GM21390 (cell line): ENCODE measurements at regions not wholly inside any gene's neighbourhood (a gene's known extent, or its start where the extent isn't known, plus 50 kb on each side); places are given as distances from the start of the nearest gene placed in this dataset.
"Not testable (repeated sequence)": the region's sequence is repeated elsewhere in the genome, so short reads cannot be mapped to it uniquely, and the experiment has no call there.

Experiments
- ATAC-seq: cut with Tn5 transposase; IDR thresholded peaks from one replicate; pipeline ENCODE4 v1.9.1; 2021; ENCODE audit not compliant: unreplicated experiment

DNA sequence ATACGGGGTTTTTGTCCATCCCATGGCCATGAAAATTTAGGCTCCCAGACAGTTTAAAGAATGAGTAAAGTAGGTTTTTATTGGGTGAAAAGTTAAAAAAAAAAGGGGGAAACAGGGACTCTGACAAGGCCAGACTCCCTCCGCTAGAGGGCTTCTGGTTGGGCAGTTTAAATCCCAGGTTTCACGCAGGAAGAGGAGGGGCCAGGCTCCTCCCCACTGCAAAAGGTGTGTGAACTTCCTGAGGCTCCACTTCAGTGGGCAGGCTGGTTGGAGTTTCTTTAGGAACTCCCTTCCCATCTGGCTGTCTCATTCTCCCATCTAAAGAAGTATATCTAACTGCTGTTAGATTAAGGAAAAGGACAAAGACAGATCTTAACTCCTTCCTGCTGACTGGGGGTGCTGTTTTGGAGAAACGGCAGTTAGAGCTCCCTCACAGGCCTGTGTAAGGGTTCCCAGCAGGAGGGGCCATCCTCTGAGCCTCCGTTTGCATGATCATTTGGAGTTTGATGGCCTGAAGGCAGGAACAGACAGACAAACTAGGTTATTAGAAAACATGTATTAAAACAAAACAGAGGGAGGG is 1160.7 kb downstream of the CNTNAP5 start:
- no peak for ATAC-seq

DNA sequence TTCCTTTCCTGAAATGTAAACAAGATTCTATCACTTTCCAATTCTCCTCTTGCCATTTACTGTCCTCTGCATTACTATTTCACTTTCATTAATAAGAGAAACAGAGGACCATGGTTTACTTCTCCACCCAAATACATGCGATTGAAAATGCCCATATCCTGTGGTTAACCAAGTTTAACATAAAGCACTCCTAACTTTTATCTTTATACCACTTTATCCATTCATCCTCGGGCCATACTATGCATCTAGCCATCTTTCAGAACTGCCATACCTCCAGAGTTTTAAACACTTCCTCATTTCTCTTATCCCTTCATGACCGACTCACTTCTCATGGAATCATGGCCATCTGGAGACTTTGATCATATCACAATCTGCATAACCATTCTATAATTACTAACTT is 1182.3 kb downstream of the CNTNAP5 start:
- no peak for ATAC-seq

GRCh38 chr2:125216321-125216720 is 1191.2 kb downstream of the CNTNAP5 start:
- no peak for ATAC-seq

DNA sequence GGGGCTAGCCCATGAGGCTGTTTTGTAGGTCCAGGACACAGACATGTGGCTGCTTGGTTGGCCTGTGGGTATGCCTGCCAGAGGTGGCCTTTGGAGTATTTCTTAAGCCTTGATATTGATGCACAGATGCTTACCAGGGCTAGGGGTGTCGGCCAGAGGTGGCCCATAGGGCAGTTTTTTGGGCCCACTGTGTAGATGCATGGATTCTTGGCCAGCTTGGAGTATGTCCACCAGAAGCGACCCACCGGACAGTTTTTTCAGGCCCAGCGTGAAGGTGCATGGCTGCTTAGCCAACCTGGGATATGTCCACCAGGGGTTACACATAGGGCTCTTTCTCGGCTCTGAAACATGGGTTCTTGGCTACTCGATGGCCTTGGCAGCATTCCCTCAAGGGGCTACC is 1199.1 kb downstream of the CNTNAP5 start:
- ATAC-seq = no peak

DNA sequence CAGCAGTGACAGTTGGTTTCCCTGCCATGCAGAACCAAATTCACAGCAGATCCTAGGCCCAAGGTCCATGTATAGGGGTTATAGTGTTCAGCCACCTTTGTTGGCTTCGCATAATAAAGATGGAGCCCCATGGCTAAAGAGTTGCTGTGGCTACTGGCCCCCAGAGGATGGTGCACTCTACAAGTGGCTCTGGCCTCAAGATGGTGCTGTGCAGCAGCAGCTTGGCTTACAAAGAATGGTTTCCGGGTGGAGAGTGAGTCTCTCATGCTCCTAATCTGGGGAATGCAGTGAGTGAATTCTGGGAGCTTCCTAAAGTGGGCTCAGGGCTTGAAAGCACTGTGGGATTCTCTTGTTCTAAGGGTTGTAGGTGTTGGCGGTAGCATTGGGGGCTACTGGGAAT is 1199.7 kb downstream of the CNTNAP5 start:
- ATAC-seq = no peak

DNA sequence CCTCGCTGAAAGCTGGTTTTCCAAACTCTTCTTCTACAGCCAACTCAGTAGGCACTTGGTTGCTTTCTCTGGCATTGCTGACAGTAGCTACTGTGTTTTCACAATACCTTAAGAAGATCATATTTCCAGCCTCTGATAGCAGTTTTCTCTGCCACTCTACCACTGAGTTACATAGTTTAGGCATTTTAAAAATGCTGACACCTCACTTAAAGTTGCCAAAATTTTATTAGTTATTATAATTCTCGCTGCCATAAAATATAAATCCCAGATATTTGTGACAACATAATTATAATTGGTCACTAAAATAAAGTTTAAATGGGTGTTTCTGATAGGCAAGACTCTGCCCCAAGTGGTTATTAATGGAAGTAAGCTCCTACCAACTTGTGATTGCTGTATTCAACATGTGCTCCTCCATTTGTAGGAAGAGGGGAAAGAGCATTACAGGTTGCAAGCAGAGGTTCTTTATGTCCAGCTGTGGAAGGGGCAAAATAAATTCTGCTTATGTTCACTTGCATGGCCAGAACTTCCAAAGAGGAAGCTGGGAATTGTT is 1202.8 kb downstream of the CNTNAP5 start:
- no peak for ATAC-seq

GRCh38 chr2:125240870-125241269 is 1215.8 kb downstream of the CNTNAP5 start:
- ATAC-seq = no peak

GRCh38 chr2:125243074-125243473 is 1218.0 kb downstream of the CNTNAP5 start:
- no peak for ATAC-seq

DNA sequence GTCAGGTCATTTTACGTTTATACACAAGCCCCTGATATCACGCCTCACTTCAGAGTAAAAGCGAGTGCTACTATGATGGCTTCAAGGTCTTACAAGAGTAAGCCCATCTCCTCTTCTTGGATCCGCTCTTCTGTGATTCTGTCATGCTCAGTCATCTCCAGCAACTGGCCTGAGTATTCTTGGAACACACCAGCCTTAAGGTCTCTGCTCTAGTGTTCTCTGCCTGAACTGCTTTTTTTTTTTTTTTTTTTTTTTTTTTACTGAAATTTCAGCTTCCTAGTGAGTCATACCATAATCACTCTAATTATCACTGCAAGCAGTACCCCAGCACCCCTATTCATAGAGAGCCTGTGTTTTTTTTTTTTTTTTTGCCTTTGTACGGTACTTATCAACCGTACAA is 1228.9 kb downstream of the CNTNAP5 start:
- ATAC-seq = no peak

DNA sequence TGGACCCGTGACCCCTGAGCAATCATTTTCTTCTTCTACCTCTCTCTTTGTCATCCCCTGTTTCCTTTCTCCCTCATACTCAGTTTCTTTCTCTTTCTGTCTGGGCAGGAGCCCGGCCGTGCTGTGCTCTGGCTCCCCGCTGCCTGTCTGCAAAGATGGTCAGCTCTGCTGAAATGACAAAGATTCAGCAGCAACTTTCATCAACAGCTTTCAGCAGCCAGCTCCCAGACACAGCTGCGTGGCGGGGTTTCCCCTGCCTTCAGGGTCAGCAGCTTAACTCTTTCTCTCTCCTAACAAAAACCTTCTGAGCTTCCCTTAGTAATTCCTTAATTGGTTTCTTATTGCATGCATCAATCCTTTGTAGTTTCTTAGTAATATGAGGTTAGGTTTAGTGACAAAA is 1234.4 kb downstream of the CNTNAP5 start:
- no peak for ATAC-seq

- not testable (repeated sequence) for ATAC-seq
Observed at GRCh38 chr2:125260366-125260930, 1235.4 kb downstream of the CNTNAP5 start.

DNA sequence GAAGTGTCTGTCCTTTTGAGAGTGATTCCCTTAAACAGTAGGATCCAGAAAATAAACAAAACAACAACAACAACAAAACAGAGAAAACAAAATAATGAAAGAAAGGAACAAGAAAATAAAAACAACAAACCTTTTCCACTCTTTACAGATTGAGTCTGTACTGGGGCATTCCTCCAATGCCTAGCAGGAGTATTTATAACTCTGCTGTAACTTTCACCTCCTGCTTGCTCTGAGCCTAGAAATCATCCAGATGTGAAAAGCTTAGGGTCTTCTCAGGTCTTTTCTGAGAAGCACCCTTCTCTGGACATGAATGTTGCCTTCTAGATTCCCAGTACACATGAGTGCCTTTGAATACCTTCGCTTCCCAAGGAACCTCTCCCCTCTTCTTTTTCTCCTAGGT is 1239.4 kb downstream of the CNTNAP5 start:
- ATAC-seq = no peak

DNA sequence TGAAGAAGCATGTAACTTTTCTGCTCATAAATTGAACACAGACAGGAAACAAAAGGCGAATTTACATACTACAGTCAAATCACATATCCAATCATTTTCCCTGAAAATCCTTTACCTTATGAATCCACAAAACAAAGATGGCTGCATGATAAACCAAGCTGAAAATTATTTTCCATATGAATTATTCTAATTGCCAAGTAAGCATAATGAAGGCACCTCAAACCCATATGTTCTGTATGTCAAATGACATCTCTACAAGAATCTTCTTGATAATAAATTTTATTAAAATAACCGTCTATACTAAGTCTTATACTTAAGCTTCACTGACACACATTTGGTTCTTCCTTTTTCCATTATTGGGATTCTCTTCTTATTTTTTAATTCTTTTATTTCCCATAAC is 1242.6 kb downstream of the CNTNAP5 start:
- ATAC-seq = no peak

- ATAC-seq = no peak
Observed at GRCh38 chr2:125272651-125273050, 1247.6 kb downstream of the CNTNAP5 start.

DNA sequence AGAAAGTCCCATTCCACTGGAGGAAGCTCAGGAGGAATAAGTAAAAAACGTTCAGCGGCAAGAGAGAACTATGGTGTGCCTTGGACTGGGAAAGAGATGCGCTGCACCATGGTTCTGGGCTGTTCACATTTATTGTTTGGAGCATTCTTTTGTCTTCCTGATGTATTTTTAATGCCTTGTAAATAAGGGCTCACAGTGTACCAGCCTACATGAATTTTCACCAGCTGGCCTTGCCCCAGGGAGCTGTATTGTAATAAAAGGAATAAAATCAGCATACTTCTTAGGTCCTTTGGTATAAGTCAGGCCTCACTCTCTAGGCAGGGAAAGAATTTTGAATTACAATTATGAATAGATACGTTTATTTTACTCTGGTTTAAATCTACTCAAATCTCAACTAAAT is 1249.6 kb downstream of the CNTNAP5 start:
- no peak for ATAC-seq

- ATAC-seq = no peak
Observed at GRCh38 chr2:125280265-125280664, 1255.2 kb downstream of the CNTNAP5 start.

GRCh38 chr2:125281242-125281641 is 1256.2 kb downstream of the CNTNAP5 start:
- ATAC-seq = no peak

DNA sequence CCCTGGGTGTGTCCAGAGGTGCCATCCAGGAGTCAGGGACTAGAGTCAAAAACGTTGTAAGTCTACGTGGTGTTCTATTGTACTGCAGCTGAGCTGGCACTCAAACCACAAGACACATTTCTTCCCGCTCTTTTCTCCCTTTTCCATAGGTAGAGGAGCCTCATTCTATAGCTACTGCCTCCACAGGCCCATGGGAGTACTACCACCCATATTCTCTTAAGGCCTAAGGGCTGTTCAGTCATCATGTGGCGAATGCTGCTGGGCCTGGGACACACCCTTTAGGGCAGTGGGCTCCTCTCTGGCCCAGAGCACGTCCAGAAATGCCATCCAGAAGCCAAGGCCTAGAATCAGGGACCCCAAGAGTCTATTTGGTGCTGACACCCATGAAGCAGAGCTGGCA is 1271.7 kb downstream of the CNTNAP5 start:
- ATAC-seq = no peak

DNA sequence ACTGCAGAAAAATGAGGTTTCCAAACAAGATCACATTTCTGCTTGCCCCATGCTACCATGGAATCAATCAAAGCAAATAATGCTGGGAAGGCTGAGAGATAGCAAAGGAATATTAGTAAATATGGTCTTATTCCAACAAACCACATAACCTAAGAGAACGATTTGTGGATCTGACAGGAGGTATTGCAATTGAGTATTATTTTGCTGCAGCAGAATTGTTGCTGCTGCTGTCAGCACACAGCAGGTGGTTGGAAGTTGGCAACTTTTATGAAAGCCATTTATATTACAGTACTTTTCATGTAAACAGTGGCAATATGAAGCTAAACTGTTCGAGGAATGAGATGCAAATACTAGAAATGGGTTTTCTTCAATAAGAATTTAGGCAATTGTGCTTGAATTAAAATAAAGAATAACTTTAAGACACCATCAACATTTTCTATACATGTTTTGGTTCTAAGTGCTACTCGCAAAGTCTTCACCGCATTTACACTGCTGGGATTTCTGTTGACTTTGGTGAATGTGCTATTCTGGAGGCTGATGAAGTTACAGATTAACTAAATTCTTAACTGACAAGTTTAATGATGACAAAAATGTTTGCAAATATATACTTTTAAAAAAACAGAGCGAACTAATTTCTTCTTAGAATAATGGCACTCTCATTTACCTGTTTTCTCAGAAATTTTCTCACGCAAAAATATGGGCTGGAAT is 1285.7 kb downstream of the CNTNAP5 start:
- ATAC-seq = no peak

GRCh38 chr2:125312342-125312741 is 1287.3 kb downstream of the CNTNAP5 start:
- ATAC-seq = no peak

- ATAC-seq = no peak
Observed at GRCh38 chr2:125313806-125314205, 1288.7 kb downstream of the CNTNAP5 start.

DNA sequence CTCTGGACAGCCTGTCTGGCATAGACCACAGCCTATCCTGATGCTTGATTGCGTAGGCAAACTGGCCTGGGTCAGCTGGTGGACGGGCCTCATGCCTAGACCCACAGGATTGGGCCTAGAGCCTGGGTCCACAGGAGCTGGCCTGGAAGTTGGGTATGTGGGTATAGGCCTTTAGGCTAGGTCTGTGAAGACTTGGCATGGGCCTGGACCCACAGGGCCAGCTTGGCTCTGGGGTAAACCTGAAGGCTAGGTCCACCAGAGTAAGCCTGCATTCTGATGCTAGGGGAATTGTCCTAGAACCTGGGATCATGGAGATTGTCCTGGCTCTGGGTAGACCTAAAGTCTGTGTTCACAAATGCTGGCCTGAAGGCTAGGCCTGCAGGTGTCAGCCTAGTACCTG is 1293.7 kb downstream of the CNTNAP5 start:
- ATAC-seq = no peak
